Activated CD4-positive, alpha-beta T cell treated with anti-CD3 and anti-CD28 coated beads, Interleukin-2, amount 50 U/mL, for 48 hours (primary cell): ENCODE measurements at regions not wholly inside any gene's neighbourhood (a gene's known extent, or its start where the extent isn't known, plus 50 kb on each side); places are given as distances from the start of the nearest gene placed in this dataset.

ENCODE experiments used
- DNase-seq, 2 experiments: peaks; one replicate each; pipeline ENCODE4 v3.0.0-alpha.2; 2020

GRCh38 chr10:2949221-2949947, 118.0 kb upstream of the PFKP start:
- DNase-seq: no peak

- DNase-seq: no peak
Measured at GRCh38 chr10:2948127-2948854, 119.1 kb upstream of the PFKP start.

GRCh38 chr10:2944788-2945187, 122.6 kb upstream of the PFKP start:
- DNase-seq: no peak

DNA sequence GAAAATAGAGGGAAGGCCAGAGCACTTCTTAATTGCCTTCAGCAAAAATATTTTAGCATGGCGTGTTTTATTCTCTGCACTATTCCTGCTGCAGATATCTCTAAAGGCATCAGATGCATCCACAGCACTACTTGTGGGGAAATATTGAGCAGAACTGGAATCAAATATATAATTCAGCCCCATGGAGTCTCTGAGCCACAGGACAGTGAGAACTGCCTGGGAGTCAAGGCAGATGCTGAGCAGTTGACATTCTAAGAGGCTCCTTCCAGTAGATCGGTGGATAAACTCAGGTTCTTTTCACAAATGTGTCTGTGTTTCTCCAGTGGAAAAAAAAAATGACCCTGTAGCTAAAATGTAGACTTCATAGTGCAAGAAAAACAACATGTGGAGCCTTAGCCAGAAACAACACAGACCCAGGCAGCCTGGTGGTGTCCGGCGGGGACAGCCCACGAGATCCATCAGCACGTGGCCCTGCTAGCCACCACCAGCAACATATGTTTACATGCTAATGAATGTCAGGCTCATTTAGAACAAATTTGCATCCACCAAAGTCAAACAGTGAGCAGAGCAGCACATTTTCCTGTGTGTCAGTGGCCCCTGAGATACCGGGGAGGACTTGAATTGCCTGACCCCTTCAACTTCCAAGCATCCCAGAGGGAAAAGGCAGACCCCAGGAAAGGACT, 123.3 kb upstream of the PFKP start:
- DNase-seq: no peak

GRCh38 chr10:2942938-2943337, 124.4 kb upstream of the PFKP start:
- DNase-seq: no peak

GRCh38 chr10:2938869-2939268, 128.5 kb upstream of the PFKP start:
- DNase-seq: no peak

- DNase-seq: no peak
Measured at GRCh38 chr10:2936816-2937215, 130.5 kb upstream of the PFKP start.

GRCh38 chr10:2935647-2936386, 131.5 kb upstream of the PFKP start:
- no peak for DNase-seq

GRCh38 chr10:2933924-2934323, 133.4 kb upstream of the PFKP start:
- DNase-seq: no peak

GRCh38 chr10:2933519-2933918, 133.8 kb upstream of the PFKP start:
- DNase-seq: no peak

- DNase-seq: no peak
Measured at GRCh38 chr10:2933071-2933470, 134.3 kb upstream of the PFKP start.

DNA sequence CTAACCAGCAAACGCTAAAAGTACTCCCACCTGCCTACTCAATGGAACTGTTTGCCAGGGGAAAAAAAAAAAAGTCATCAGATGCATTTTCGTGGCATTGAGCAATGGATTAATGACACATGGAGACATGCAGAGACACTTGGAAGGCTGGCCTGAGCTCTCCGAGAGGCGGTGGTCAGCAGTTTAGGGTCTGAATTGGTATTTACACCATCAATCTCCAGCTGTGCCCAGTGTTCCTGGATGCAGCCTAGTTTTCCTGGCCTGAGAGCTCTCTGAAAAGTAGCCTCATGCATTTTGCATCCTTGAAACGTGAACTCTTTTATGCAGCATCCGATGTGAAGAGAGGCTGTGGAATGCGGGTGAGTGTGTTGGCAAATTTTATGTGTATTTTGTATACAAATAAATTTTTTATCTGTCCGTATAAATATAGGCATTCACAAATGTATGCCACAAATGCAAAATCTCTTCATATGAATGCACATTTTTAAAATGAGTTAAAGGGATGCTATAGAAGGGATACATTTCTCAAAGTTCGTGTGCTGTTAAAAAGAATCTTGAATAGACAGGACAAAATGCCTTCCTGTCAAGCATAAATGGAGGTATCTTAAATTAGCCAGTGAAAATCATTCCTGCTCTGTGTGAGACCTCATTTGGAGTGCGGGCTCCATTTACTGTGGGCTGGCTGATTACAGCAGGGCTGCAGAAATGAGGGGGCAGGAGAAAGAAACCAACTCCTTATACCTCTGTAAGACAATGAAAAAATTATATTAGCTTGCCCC, 137.7 kb upstream of the PFKP start:
- DNase-seq: no peak

DNA sequence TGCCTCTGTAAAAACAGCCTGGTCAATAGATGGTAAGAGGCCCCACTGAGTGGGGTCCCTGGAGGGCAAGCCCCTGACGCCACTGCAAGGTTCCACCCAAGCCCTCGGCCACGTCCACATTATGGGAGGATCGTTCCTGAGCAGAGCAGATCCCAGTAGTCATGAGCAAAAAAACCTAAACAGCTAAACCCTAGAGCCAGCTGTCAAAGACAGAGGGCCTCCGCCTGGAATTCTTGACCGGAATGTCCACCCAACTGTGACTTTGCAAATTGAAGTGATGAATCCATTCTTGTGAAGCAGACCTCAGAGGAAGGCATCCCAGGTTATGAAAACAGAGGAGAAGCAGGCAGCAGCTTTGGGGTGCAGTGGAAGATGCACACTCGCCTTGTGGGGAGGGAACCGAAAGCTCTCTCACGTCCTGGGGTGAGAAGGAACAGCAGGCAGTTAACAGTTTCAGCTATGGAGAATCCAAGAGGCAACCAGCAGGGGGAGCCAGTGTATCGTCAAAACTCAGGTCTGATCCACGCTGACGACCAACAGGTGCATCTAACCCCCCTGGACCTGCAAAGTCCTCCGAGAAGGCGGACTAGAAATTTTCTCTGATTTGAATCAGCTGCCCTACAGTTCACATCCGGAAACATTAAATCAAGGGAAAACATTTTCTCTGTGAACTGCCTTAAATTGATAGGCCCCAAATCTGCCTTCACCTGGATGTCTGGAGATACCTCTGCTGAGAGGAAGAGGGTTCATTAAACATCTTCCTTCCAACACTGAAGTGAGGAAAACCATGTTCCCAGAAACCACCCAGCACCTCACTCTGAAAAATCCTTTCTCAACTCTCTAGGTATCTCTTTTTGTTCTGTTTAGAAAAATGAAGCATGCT, 139.1 kb upstream of the PFKP start:
- peak; percentile 81 to 86 for DNase-seq

DNA sequence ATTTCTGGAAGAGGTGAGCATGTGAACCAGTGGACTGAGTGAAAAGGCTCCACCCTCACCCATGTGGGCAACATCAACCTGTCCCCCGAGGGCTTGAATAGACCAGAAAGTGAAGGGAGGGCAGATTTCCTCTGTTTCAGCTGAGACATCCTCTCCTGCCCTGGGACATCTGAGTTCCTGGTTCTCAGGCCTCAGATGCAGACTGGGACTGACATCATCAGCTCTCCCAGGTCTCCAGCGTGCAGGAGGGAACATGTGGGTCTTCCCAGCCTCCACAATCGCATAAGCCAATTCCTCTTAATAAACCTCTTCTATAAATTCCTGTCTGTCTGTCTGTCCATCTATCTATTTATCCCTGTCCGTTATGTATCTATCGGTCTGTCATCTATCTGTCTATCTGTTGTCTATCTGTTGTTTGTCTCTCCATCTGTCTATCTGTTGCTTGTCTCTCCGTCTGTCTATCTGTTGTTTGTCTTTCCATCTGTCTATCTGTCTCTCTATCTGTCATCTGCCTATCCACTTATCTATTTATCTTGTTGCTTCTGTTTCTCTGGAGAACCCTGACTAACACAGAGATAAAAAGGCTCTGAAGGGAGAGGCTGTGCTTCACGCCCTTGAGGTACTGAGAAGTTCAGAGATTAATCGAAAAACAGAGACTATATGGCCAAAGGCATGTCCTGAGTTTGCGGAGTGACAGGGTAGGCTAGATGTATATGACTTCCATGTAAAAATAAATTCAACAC, 140.3 kb upstream of the PFKP start:
- DNase-seq: no peak

DNA sequence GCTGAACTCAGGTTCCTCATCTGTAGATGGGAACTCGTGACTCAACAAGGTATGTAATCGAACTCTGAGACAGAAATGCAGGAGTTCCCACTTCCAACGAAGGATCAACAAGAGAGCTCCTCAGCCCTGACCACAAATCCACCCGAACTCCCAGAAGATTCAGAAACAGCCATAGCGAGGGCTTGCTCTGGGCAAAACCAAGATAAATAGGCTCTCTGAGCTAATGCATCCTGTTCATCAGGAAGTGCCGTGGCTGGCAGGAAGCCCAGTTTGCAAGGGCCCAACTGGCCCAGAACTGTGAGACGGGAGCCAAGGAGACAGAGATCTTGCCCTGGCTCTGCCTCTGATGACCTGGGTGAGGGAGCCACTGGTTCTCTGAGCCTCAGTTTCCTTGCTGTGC, 141.7 kb upstream of the PFKP start:
- DNase-seq: no peak

GRCh38 chr10:2924431-2924830, 142.9 kb upstream of the PFKP start:
- DNase-seq: no peak

DNA sequence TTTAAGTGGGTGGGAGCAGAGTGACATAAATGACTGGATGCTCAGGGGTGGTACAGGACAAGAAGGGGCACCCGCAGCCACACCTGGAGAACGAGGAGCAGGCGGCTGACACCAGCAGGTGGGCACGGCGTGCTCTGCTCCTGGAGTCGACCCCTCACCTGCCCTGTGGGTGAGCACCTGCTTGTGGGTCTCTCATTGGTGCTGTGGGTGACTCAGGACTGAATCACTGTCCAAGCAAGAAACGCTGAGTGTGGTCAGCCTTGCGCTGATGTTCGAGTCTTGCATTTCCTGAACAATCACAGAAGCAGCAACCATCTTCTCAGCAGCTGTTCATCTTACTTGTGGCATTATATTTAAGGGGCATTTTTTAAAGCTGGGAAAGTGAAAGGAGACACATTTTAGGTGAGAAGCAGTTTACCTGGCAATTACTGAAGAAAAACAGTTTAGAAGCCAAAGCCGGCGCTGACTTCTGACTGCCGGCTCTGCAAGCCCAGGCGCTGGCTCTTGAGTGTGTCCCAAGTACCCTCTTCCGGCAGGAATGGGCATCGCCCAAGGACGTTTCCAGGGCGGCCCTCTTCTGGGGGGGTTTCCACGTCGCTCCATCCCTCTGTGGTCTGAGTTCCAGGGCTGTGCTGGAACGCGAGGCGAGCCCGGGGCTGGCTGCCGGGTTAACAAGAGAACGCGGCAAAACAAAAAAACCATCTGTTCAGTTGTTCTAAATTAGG, 145.2 kb upstream of the PFKP start:
- no peak for DNase-seq

GRCh38 chr10:2920637-2921036, 146.7 kb upstream of the PFKP start:
- no peak for DNase-seq

- DNase-seq: no peak
Measured at GRCh38 chr10:2920168-2920567, 147.2 kb upstream of the PFKP start.

DNA sequence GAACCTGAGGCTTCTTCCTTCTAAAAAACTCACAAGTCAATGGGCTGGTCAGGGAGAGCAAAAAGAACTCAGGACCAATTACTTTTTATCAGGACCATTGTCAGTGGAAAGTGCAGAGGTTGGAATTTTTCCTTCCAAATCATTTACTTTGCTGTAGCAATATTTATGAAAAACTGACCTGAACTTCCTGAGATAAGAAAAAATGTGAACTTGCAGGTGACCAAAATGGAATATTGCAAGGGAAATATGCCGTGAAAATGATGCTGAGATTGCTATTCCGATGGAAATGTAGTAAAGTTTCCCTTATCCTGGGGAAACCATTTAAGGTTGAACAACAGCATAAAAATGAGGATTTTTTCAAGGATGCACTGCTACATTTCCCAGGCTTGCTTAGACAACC, 148.3 kb upstream of the PFKP start:
- DNase-seq: no peak
